H4 (cell line): ENCODE measurements at regions not wholly inside any gene's neighbourhood (a gene's known extent, or its start where the extent isn't known, plus 50 kb on each side); places are given as distances from the start of the nearest gene placed in this dataset.
A peak's percentile ranks its signal among the peaks of the same experiment; 100 is the strongest.

Source experiments
- DNase-seq: peaks from one replicate; pipeline ENCODE4 v3.0.0-alpha.2; 2015; ENCODE audit warnings: low spot score

- no peak for DNase-seq
Observed at GRCh38 chr9:91130796-91131318, 230.9 kb downstream of the AUH start.

GRCh38 chr9:91131433-91131839, 230.3 kb downstream of the AUH start:
- peak; percentile 90 for DNase-seq

- DNase-seq = no peak
Observed at GRCh38 chr9:91132576-91133073, 229.1 kb downstream of the AUH start.

GRCh38 chr9:91134608-91135007, 227.1 kb downstream of the AUH start:
- DNase-seq = no peak

- no peak for DNase-seq
Observed at GRCh38 chr9:91137391-91137790, 224.3 kb downstream of the AUH start.

GRCh38 chr9:91138760-91139159, 223.0 kb downstream of the AUH start:
- peak; percentile 45 for DNase-seq

- no peak for DNase-seq
Observed at GRCh38 chr9:91141407-91141965, 220.2 kb downstream of the AUH start.

- no peak for DNase-seq
Observed at GRCh38 chr9:91143162-91143561, 218.6 kb downstream of the AUH start.

GRCh38 chr9:91143642-91144041, 218.1 kb downstream of the AUH start:
- DNase-seq = no peak

- no peak for DNase-seq
Observed at GRCh38 chr9:91144769-91145168, 216.9 kb downstream of the AUH start.

- DNase-seq = no peak
Observed at GRCh38 chr9:91145496-91145895, 216.2 kb downstream of the AUH start.

GRCh38 chr9:91146391-91147019, 215.2 kb downstream of the AUH start:
- no peak for DNase-seq

GRCh38 chr9:91147079-91147708, 214.5 kb downstream of the AUH start:
- DNase-seq = no peak

- DNase-seq = no peak
Observed at GRCh38 chr9:91148306-91148705, 213.4 kb downstream of the AUH start.

- no peak for DNase-seq
Observed at GRCh38 chr9:91150273-91150997, 211.3 kb downstream of the AUH start.

- peak; percentile 64 for DNase-seq
Observed at GRCh38 chr9:91150998-91151717, 210.6 kb downstream of the AUH start.

GRCh38 chr9:91151718-91152095, 210.0 kb downstream of the AUH start:
- no peak for DNase-seq

- DNase-seq = no peak
Observed at GRCh38 chr9:91154686-91155085, 207.0 kb downstream of the AUH start.

GRCh38 chr9:91155181-91155580, 206.5 kb downstream of the AUH start:
- no peak for DNase-seq

- no peak for DNase-seq
Observed at GRCh38 chr9:91155746-91156376, 205.9 kb downstream of the AUH start.
